H1 (cell line): ENCODE measurements at regions not wholly inside any gene's neighbourhood (a gene's known extent, or its start where the extent isn't known, plus 50 kb on each side); places are given as distances from the start of the nearest gene placed in this dataset.

Experiments
- CTCF ChIA-PET: fragments of 300-600 bp; sonication (Branson Sonifier 250); formaldehyde crosslinking; loops from one replicate; lab custom pipeline; 2021; ENCODE audit not compliant: partially characterized antibody; lab: Charles Lee
- POLR2A ChIA-PET: fragments of 300-600 bp; sonication (Branson Sonifier 250); formaldehyde crosslinking; loops from one replicate; lab custom pipeline; 2021; ENCODE audit warnings: inconsistent platforms; ENCODE audit not compliant: partially characterized antibody; lab: Charles Lee
- DNase-seq, 2 experiments: peaks; one replicate each; pipeline versions ENCODE4 v3.0.0 to v3.0.0-alpha.2; 2010 to 2022; ENCODE audit warnings: low spot score in 2 of 2, low read depth in 1 of 2, mixed read lengths in 1 of 2
- FAIRE-seq: peaks from 2 replicates; lab custom pipeline; 2011; peaks lifted over from hg19 to GRCh38; lab: Jason Lieb, UNC
- H2AFZ ChIP-seq: 2 replicates; pipeline ENCODE4 v1.8.1; 2012; ENCODE audit warnings: low read length, inconsistent platforms
- H2AK5ac ChIP-seq: 2 replicates; pipeline ENCODE4 v1.6.1; 2013; ENCODE audit warnings: low read depth, low read length
- H2BK120ac ChIP-seq: replicated peaks from 2 replicates; pipeline ENCODE3; 2013; ENCODE audit warnings: low read depth, low read length, inconsistent platforms
- H2BK12ac ChIP-seq: 2 replicates; pipeline ENCODE4 v1.6.1; 2013; ENCODE audit warnings: low read depth, low read length
- H2BK15ac ChIP-seq: 2 replicates; pipeline ENCODE4 v1.6.1; 2013; ENCODE audit warnings: low read length
- H2BK20ac ChIP-seq: 2 replicates; pipeline ENCODE4 v1.6.1; 2013; ENCODE audit warnings: low read length
- H2BK5ac ChIP-seq: 2 replicates; pipeline ENCODE4 v1.6.1; 2013; ENCODE audit warnings: low read depth, low read length
- H3K14ac ChIP-seq: 2 replicates; pipeline ENCODE4 v1.6.1; 2013; ENCODE audit warnings: inconsistent platforms; ENCODE audit not compliant: insufficient read length
- H3K18ac ChIP-seq: 2 replicates; pipeline ENCODE4 v1.6.1; 2013; ENCODE audit warnings: low read length; ENCODE audit errors: extremely low read depth
- H3K23ac ChIP-seq: 2 replicates; pipeline ENCODE4 v1.6.1; 2013; ENCODE audit warnings: inconsistent platforms; ENCODE audit not compliant: insufficient read length
- H3K23me2 ChIP-seq: 2 replicates; pipeline ENCODE4 v1.6.1; 2013; ENCODE audit warnings: low read depth, low read length
- H3K27ac ChIP-seq: 2 replicates; pipeline ENCODE4 v1.6.1; 2011; ENCODE audit warnings: low read depth, low read length, inconsistent platforms
- H3K27me3 ChIP-seq, 4 experiments: replicated peaks in 1 of 4; 1 replicate in 1 of 4; 2 replicates in 3 of 4; pipeline versions ENCODE4 v1.6.1 to v1.8.1; 2011 to 2013; ENCODE audit warnings: low read length in 3 of 4, mild to moderate bottlenecking in 3 of 4, inconsistent platforms in 2 of 4, mixed read lengths in 2 of 4, moderate library complexity in 1 of 4; ENCODE audit not compliant: control insufficient read depth in 3 of 4, insufficient read depth in 3 of 4; ENCODE audit errors: extremely low read depth in 1 of 4
- H3K36me3 ChIP-seq, 4 experiments: 2 replicates each; pipeline versions ENCODE4 v1.6.1 to v1.8.1; 2011 to 2013; ENCODE audit warnings: mild to moderate bottlenecking in 4 of 4, low read length in 3 of 4, moderate library complexity in 2 of 4, control low read depth in 1 of 4, inconsistent platforms in 1 of 4; ENCODE audit not compliant: insufficient read depth in 4 of 4, control insufficient read depth in 2 of 4
- H3K4ac ChIP-seq: replicated peaks from 2 replicates; pipeline ENCODE3; 2013; ENCODE audit warnings: low read length, low read depth, mixed read lengths, inconsistent platforms; ENCODE audit not compliant: insufficient read length
- H3K4me1 ChIP-seq, 4 experiments: replicated peaks in 1 of 4; 1 replicate in 1 of 4; 2 replicates in 3 of 4; pipeline versions ENCODE4 v1.6.1 to v1.8.1; 2011 to 2013; ENCODE audit warnings: low read length in 3 of 4, inconsistent platforms in 2 of 4, mixed read lengths in 1 of 4; ENCODE audit not compliant: insufficient read depth in 4 of 4, control insufficient read depth in 3 of 4
- H3K4me2 ChIP-seq, 2 experiments: 2 replicates each; pipeline versions ENCODE4 v1.6.1 to v1.8.1; 2011 to 2013; ENCODE audit warnings: low read depth in 2 of 2, low read length in 2 of 2, control low read depth in 1 of 2, inconsistent platforms in 1 of 2, mild to moderate bottlenecking in 1 of 2; ENCODE audit not compliant: insufficient read depth in 1 of 2
- H3K4me3 ChIP-seq, 4 experiments: fragments of 200-600, 300-600 bp in 1 of 4; sonication (generic), shearing (Covaris generic), sonication (Bioruptor Twin) in 1 of 4; 2 replicates each; pipeline versions ENCODE4 v1.5.1 to v1.8.1; 2011 to 2016; ENCODE audit warnings: low read length in 4 of 4, low read depth in 3 of 4, control low read depth in 2 of 4, inconsistent platforms in 2 of 4, mild to moderate bottlenecking in 2 of 4, mixed read lengths in 1 of 4, moderate library complexity in 1 of 4; ENCODE audit not compliant: insufficient read depth in 2 of 4; ENCODE audit errors: extremely low read depth in 1 of 4
- H3K56ac ChIP-seq: replicated peaks from 2 replicates; pipeline ENCODE3; 2013; ENCODE audit warnings: low read depth, mild to moderate bottlenecking, mixed read lengths, low read length, inconsistent platforms; ENCODE audit not compliant: insufficient read length
- H3K79me1 ChIP-seq: 2 replicates; pipeline ENCODE4 v1.6.1; 2013; ENCODE audit warnings: low read depth, low read length, control low read depth
- H3K79me2 ChIP-seq, 2 experiments: 2 replicates each; pipeline versions ENCODE4 v1.6.1 to v1.8.1; 2012 to 2013; ENCODE audit warnings: low read length in 2 of 2, mild to moderate bottlenecking in 2 of 2, inconsistent platforms in 1 of 2; ENCODE audit not compliant: insufficient read depth in 2 of 2, control insufficient read depth in 1 of 2
- H3K9ac ChIP-seq, 4 experiments: replicated peaks in 1 of 4; 1 replicate in 1 of 4; 2 replicates in 3 of 4; pipeline versions ENCODE4 v1.6.1 to v1.8.1; 2011 to 2013; ENCODE audit warnings: low read depth in 3 of 4, low read length in 3 of 4, control low read depth in 2 of 4, mild to moderate bottlenecking in 2 of 4, moderate library complexity in 2 of 4, inconsistent platforms in 1 of 4; ENCODE audit errors: extremely low read depth in 1 of 4
- H3K9me3 ChIP-seq, 2 experiments: 2 replicates each; pipeline versions ENCODE4 v1.6.1 to v1.8.1; 2012 to 2013; ENCODE audit warnings: mild to moderate bottlenecking in 2 of 2, moderate library complexity in 2 of 2, control low read depth in 1 of 2, inconsistent platforms in 1 of 2, low read depth in 1 of 2, low read length in 1 of 2, mixed read lengths in 1 of 2; ENCODE audit not compliant: insufficient read depth in 2 of 2
- H4K20me1 ChIP-seq, 2 experiments: replicated peaks in 1 of 2; 2 replicates each; pipeline versions ENCODE3 to v1.8.1; 2011 to 2013; ENCODE audit warnings: inconsistent platforms in 2 of 2, low read length in 2 of 2, mild to moderate bottlenecking in 1 of 2; ENCODE audit not compliant: insufficient read depth in 2 of 2, control insufficient read depth in 1 of 2
- H4K5ac ChIP-seq: 2 replicates; pipeline ENCODE4 v1.6.1; 2013; ENCODE audit warnings: low read length, low read depth, mixed read lengths, inconsistent platforms; ENCODE audit not compliant: insufficient read length
- H4K8ac ChIP-seq: 2 replicates; pipeline ENCODE4 v1.8.0; 2013; ENCODE audit warnings: mild to moderate bottlenecking, moderate library complexity, low read length, inconsistent platforms; ENCODE audit not compliant: insufficient read depth; ENCODE audit errors: extremely low read depth
- H4K91ac ChIP-seq: replicated peaks from 2 replicates; pipeline ENCODE3; 2013; ENCODE audit warnings: low read length, mixed read lengths, inconsistent platforms; ENCODE audit not compliant: insufficient read length
- TAF7 ChIP-seq: optimal IDR thresholded peaks from 2 replicates; pipeline ENCODE3; 2011; ENCODE audit warnings: low read depth, mild to moderate bottlenecking, inconsistent platforms, low read length, moderate library complexity, borderline replicate concordance
- WGBS, 2 experiments: shearing (Covaris generic) in 1 of 2; methylation state at CpG; one replicate each; pipeline versions ENCODE4 v1.1.6 to v1.1.7; 2013 to 2015; ENCODE audit warnings: low lambda C conversion rate in 2 of 2, mixed read lengths in 2 of 2, inconsistent platforms in 1 of 2, low coverage in 1 of 2, missing lambda C conversion rate in 1 of 2; ENCODE audit not compliant: insufficient replicate concordance in 2 of 2, insufficient coverage in 1 of 2, insufficient read length in 1 of 2; ENCODE audit errors: extremely low coverage in 1 of 2, missing lambda C conversion rate in 1 of 2; 5-methylcytosine and 5-hydroxymethylcytosine counted together
- TF ChIP-seq, protein P1 (sequence below): IDR thresholded peaks from 2 replicates; pipeline ENCODE4 v1.6.1; 2012; ENCODE audit warnings: inconsistent platforms
- TF ChIP-seq, protein P2 (sequence below), 3 experiments: IDR thresholded peaks; 1 replicate in 2 of 3; 2 replicates in 1 of 3; pipeline versions ENCODE4 v1.5.1 to v1.6.1; 2011; ENCODE audit warnings: low read length in 3 of 3, mild to moderate bottlenecking in 3 of 3, inconsistent platforms in 2 of 3, low read depth in 1 of 3, moderate library complexity in 1 of 3; ENCODE audit not compliant: insufficient read depth in 1 of 3; ENCODE audit errors: control extremely low read depth in 1 of 3

DNA sequence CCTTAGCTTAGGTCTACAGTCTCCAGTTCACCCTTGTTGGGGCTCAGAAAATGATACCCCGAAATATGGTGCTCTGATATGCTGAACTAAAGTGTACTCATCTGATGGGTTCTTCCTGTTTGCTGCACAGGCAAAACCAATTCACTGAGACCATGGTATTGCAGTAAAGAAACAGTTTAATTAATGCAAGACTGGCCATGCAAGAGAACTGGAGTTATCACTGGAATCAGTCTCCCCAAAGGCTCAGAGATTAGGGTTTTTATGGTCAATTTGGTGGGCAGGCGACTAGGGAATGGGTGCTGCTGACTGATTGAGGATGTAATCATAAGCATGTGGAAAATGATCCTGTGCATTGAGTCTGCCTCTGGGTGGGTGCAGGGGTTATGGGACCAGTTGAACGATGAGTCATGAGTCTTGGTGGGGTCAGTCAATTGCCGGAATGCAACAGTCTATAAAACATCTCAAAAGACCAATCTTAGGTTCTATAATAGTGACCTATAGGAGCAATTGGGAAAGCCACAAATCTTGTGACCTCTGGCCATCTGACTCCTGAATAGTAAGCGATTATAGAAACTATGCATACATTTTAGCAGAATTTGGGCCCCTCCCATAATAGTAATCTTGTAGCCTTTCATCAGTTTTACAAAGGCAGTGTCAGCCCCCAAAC is 113.0 kb upstream of the ANKRD55 start:
- CTCF ChIA-PET: no interaction called here
- no peak overlapping the region for H3K9ac ChIP-seq

More for the DNA sequence above, 113.0 kb upstream of the ANKRD55 start:
- H2BK20ac ChIP-seq: no peak overlapping the region
- H2AFZ ChIP-seq: no peak overlapping the region
- no peak overlapping the region for H3K56ac ChIP-seq
- POLR2A ChIA-PET: no interaction called here
- H3K4me3 ChIP-seq: no peak overlapping the region
- H3K4me2 ChIP-seq: no peak overlapping the region
- H2BK5ac ChIP-seq: no peak overlapping the region
- FAIRE-seq (no peak), DNase-seq (no peak)
- no peak overlapping the region for H2BK15ac ChIP-seq
- H2BK120ac ChIP-seq: no peak overlapping the region
- no peaks in the 10 kb centered on the region for H3K9me3 ChIP-seq
- no peak for TF ChIP-seq TAF7
- TF ChIP-seq, protein P1, sequence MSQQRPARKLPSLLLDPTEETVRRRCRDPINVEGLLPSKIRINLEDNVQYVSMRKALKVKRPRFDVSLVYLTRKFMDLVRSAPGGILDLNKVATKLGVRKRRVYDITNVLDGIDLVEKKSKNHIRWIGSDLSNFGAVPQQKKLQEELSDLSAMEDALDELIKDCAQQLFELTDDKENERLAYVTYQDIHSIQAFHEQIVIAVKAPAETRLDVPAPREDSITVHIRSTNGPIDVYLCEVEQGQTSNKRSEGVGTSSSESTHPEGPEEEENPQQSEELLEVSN: no peak
- TF ChIP-seq, protein P2, sequence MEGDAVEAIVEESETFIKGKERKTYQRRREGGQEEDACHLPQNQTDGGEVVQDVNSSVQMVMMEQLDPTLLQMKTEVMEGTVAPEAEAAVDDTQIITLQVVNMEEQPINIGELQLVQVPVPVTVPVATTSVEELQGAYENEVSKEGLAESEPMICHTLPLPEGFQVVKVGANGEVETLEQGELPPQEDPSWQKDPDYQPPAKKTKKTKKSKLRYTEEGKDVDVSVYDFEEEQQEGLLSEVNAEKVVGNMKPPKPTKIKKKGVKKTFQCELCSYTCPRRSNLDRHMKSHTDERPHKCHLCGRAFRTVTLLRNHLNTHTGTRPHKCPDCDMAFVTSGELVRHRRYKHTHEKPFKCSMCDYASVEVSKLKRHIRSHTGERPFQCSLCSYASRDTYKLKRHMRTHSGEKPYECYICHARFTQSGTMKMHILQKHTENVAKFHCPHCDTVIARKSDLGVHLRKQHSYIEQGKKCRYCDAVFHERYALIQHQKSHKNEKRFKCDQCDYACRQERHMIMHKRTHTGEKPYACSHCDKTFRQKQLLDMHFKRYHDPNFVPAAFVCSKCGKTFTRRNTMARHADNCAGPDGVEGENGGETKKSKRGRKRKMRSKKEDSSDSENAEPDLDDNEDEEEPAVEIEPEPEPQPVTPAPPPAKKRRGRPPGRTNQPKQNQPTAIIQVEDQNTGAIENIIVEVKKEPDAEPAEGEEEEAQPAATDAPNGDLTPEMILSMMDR (IDR thresholded peaks at IDR 0.05; ENCODE audit: control extremely low read depth in 1 of 3, insufficient read depth in 1 of 3, low read depth in 1 of 3, low read length in 3 of 3): no peak
- H4K91ac ChIP-seq: no peak overlapping the region
- H3K23ac ChIP-seq: no peak overlapping the region
- no peak overlapping the region for H2BK12ac ChIP-seq
- H3K4ac ChIP-seq: no peak overlapping the region
- no peak overlapping the region for H4K8ac ChIP-seq
- no peak overlapping the region for H4K5ac ChIP-seq
- WGBS, 2 experiments: 99% methylated on average over 5 of the region's 5 CpGs; no CpG with 5 or more reads in 1 of the 2 experiments
- H3K23me2 ChIP-seq: no peaks in the 10 kb centered on the region
- no peaks in the 10 kb centered on the region for H3K36me3 ChIP-seq
- H3K79me2 ChIP-seq: no peaks in the 10 kb centered on the region
- H3K4me1 ChIP-seq: no peaks in the 10 kb centered on the region
- H3K27me3 ChIP-seq: no peaks in the 10 kb centered on the region
- no peak overlapping the region for H2AK5ac ChIP-seq
- no peaks in the 10 kb centered on the region for H3K79me1 ChIP-seq
- no peaks in the 10 kb centered on the region for H4K20me1 ChIP-seq
- H3K18ac ChIP-seq: no peak overlapping the region
- H3K14ac ChIP-seq: no peak overlapping the region
- H3K27ac ChIP-seq: no peak overlapping the region
